Mesenchymal stem cell (in vitro differentiated cells and primary cell): ENCODE measurements at regions not wholly inside any gene's neighbourhood (a gene's known extent, or its start where the extent isn't known, plus 50 kb on each side); places are given as distances from the start of the nearest gene placed in this dataset.
A peak's percentile ranks its signal among the peaks of the same experiment; 100 is the strongest.

Experiments
- DNase-seq: peaks from one replicate; pipeline ENCODE4 v3.0.0-alpha.2; 2013
- H2AFZ ChIP-seq: one replicate; pipeline ENCODE4 v1.6.1; 2013; ENCODE audit warnings: low read depth, mild to moderate bottlenecking, control low read depth, inconsistent platforms, low read length, moderate library complexity
- H2AK5ac ChIP-seq: 2 replicates; pipeline ENCODE4 v1.6.1; 2013; ENCODE audit warnings: low read length, moderate library complexity, mild to moderate bottlenecking, inconsistent platforms; ENCODE audit not compliant: severe bottlenecking
- H2BK120ac ChIP-seq: one replicate; pipeline ENCODE4 v1.6.1; 2013; ENCODE audit warnings: low read depth, mild to moderate bottlenecking, inconsistent platforms, low read length, moderate library complexity
- H2BK12ac ChIP-seq, 2 experiments: one replicate each; pipeline ENCODE4 v1.6.1; 2013; ENCODE audit warnings: inconsistent platforms in 2 of 2, low read length in 2 of 2, mild to moderate bottlenecking in 2 of 2, moderate library complexity in 2 of 2, control low read depth in 1 of 2
- H2BK15ac ChIP-seq: one replicate; pipeline ENCODE4 v1.6.1; 2013; ENCODE audit warnings: mild to moderate bottlenecking, low read depth, inconsistent platforms; ENCODE audit not compliant: poor library complexity, severe bottlenecking
- H2BK5ac ChIP-seq: 2 replicates; pipeline ENCODE4 v1.6.1; 2013; ENCODE audit warnings: low read depth, mild to moderate bottlenecking, low read length, control low read depth, inconsistent platforms; ENCODE audit not compliant: poor library complexity, severe bottlenecking
- H3K14ac ChIP-seq, 2 experiments: one replicate each; pipeline ENCODE4 v1.6.1; 2013; ENCODE audit warnings: inconsistent platforms in 2 of 2, low read length in 2 of 2, control low read depth in 1 of 2, mild to moderate bottlenecking in 1 of 2, moderate library complexity in 1 of 2
- H3K18ac ChIP-seq, 2 experiments: one replicate each; pipeline ENCODE4 v1.6.1; 2013; ENCODE audit warnings: inconsistent platforms in 2 of 2, low read length in 2 of 2, control low read depth in 1 of 2, low read depth in 1 of 2, mild to moderate bottlenecking in 1 of 2
- H3K23ac ChIP-seq, 2 experiments: one replicate each; pipeline ENCODE4 v1.6.1; 2013; ENCODE audit warnings: inconsistent platforms in 2 of 2, low read length in 2 of 2, mild to moderate bottlenecking in 2 of 2, moderate library complexity in 2 of 2, control low read depth in 1 of 2
- H3K27ac ChIP-seq: 2 replicates; pipeline ENCODE4 v1.5.1; 2013; ENCODE audit warnings: mild to moderate bottlenecking, moderate library complexity, low read length, control low read depth, inconsistent platforms; ENCODE audit not compliant: poor library complexity, severe bottlenecking
- H3K27me3 ChIP-seq, 2 experiments: 2 replicates each; pipeline versions ENCODE4 v1.6.1 to v1.7.0; 2013; ENCODE audit warnings: low read length in 2 of 2, mild to moderate bottlenecking in 2 of 2, moderate library complexity in 2 of 2, control low read depth in 1 of 2, inconsistent platforms in 1 of 2; ENCODE audit not compliant: control insufficient read depth in 1 of 2, insufficient read depth in 1 of 2
- H3K36me3 ChIP-seq, 2 experiments: 2 replicates each; pipeline versions ENCODE4 v1.6.1 to v1.7.0; 2013; ENCODE audit warnings: low read length in 2 of 2, control low read depth in 1 of 2, inconsistent platforms in 1 of 2, low read depth in 1 of 2, mild to moderate bottlenecking in 1 of 2; ENCODE audit not compliant: insufficient read depth in 2 of 2, control insufficient read depth in 1 of 2
- H3K4ac ChIP-seq, 2 experiments: one replicate each; pipeline ENCODE4 v1.6.1; 2013; ENCODE audit warnings: inconsistent platforms in 2 of 2, low read length in 2 of 2, mild to moderate bottlenecking in 2 of 2, moderate library complexity in 2 of 2, control low read depth in 1 of 2, low read depth in 1 of 2
- H3K4me1 ChIP-seq: 2 replicates; pipeline ENCODE4 v1.6.1; 2013; ENCODE audit warnings: low read depth, low read length, control low read depth; ENCODE audit not compliant: control insufficient read depth, insufficient read depth
- H3K4me2 ChIP-seq: 2 replicates; pipeline ENCODE4 v1.6.1; 2013; ENCODE audit warnings: low read length, mild to moderate bottlenecking, inconsistent platforms; ENCODE audit not compliant: poor library complexity, severe bottlenecking
- H3K4me3 ChIP-seq, 2 experiments: 2 replicates each; pipeline versions ENCODE4 v1.5.1 to v1.7.0; 2013; ENCODE audit warnings: low read length in 2 of 2, mild to moderate bottlenecking in 2 of 2, control low read depth in 1 of 2, low read depth in 1 of 2; ENCODE audit not compliant: insufficient read depth in 1 of 2
- H3K79me1 ChIP-seq: replicated peaks from 2 replicates; pipeline ENCODE4 v1.6.1; 2013; ENCODE audit warnings: mild to moderate bottlenecking, control low read depth, low read length, inconsistent platforms; ENCODE audit not compliant: poor library complexity, severe bottlenecking
- H3K9ac ChIP-seq: 2 replicates; pipeline ENCODE4 v1.7.0; 2013; ENCODE audit warnings: mild to moderate bottlenecking, low read length, moderate library complexity
- H3K9me3 ChIP-seq: 2 replicates; pipeline ENCODE4 v1.7.0; 2013; ENCODE audit warnings: mild to moderate bottlenecking, low read length; ENCODE audit not compliant: control insufficient read depth
- H4K8ac ChIP-seq: one replicate; pipeline ENCODE4 v1.6.1; 2013; ENCODE audit warnings: inconsistent platforms, mild to moderate bottlenecking, low read length, moderate library complexity
- H4K91ac ChIP-seq: one replicate; pipeline ENCODE4 v1.6.1; 2013; ENCODE audit warnings: mild to moderate bottlenecking, low read length, inconsistent platforms
- WGBS: methylation state at CpG from one replicate; pipeline ENCODE4 v1.1.7; 2013; ENCODE audit warnings: mixed read lengths; 5-methylcytosine and 5-hydroxymethylcytosine counted together

DNA sequence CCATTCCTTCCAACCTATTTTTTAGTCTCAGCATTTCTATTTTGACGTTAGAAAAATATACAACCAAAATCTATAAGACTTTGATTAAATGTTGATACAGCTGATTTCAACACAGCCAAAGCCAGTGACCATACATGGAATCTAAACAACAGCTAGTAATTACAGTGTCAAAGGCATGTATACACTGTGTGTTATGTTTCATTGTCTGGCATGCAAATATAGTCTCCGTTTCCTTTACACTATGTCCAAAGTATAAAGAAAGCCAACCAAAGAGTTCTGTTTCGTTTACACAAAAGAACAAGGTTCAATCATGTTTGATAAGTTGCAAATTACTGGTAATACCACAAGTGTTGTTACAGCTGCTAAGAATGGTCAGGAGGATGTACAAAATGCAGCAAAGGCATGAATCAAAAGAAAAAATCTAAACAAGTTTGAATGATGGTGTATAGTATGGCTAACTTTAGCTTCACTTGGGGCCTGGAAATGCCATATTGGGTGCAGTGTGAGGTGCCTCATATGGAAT, 268.3 kb upstream of the FERD3L start:
- Histone ChIP-seq H3K4ac (no peak overlapping the region), H3K4me1 (no peaks in the 10 kb centered on the region), H3K36me3 (no peaks in the 10 kb centered on the region), H3K27ac (no peak overlapping the region), H4K91ac (no peak overlapping the region), H3K4me2 (no peak overlapping the region), H2BK12ac (no peak overlapping the region), H3K4me3 (no peak overlapping the region), H2BK120ac (no peak overlapping the region), H2BK15ac (no peak overlapping the region), H3K14ac (no peak overlapping the region), H2AFZ (no peak overlapping the region), H3K9me3 (no peaks in the 10 kb centered on the region), H4K8ac (no peak overlapping the region), H3K27me3 (no peaks in the 10 kb centered on the region), H3K9ac (no peak overlapping the region), H3K18ac (no peak overlapping the region), H2BK5ac (no peak overlapping the region), H3K23ac (no peak overlapping the region), H3K79me1 (no peaks in the 10 kb centered on the region), H2AK5ac (no peak overlapping the region)
- peak; percentile 37 for DNase-seq
- 80% methylated on average over 1 of the region's 3 CpGs for WGBS

DNA sequence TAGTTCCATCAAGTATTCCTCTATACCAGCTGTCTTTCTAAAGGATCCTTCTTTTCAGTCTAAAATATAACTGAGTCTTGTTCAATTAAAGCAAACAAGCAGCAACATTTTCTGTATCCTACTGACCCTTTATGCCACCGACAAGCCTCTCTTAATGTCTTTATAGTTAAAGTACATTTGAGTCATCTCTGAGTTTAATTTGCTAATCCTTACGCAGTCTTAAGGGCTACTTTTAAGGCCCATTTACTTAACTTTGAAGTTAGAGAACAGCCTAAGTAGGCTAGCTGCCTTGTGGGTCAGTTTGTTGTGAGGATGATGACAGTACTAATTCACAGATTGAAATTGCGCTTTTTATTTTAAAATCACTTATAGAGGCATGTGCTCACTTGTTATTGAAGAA, 265.5 kb upstream of the FERD3L start:
- H3K9me3 ChIP-seq = no peaks in the 10 kb centered on the region
- H3K23ac ChIP-seq = no peak overlapping the region
- H3K36me3 ChIP-seq = no peaks in the 10 kb centered on the region
- no peak overlapping the region for H3K14ac ChIP-seq
- no peak overlapping the region for H4K91ac ChIP-seq
- H3K4me3 ChIP-seq = no peak overlapping the region
- H4K8ac ChIP-seq = no peak overlapping the region
- H3K27ac ChIP-seq = no peak overlapping the region
- no peak overlapping the region for H2AK5ac ChIP-seq
- 78% methylated on average over 2 of the region's 3 CpGs for WGBS
- no peak overlapping the region for H3K18ac ChIP-seq
- H3K79me1 ChIP-seq = no peaks in the 10 kb centered on the region
- H2BK15ac ChIP-seq = no peak overlapping the region
- no peak overlapping the region for H2BK5ac ChIP-seq
- no peak overlapping the region for H2BK12ac ChIP-seq
- H3K4ac ChIP-seq = no peak overlapping the region
- H2AFZ ChIP-seq = no peak overlapping the region
- no peaks in the 10 kb centered on the region for H3K4me1 ChIP-seq
- H2BK120ac ChIP-seq = no peak overlapping the region
- no peak overlapping the region for H3K9ac ChIP-seq
- no peak overlapping the region for H3K4me2 ChIP-seq
- peak; percentile 15 for DNase-seq
- H3K27me3 ChIP-seq = no peaks in the 10 kb centered on the region

DNA sequence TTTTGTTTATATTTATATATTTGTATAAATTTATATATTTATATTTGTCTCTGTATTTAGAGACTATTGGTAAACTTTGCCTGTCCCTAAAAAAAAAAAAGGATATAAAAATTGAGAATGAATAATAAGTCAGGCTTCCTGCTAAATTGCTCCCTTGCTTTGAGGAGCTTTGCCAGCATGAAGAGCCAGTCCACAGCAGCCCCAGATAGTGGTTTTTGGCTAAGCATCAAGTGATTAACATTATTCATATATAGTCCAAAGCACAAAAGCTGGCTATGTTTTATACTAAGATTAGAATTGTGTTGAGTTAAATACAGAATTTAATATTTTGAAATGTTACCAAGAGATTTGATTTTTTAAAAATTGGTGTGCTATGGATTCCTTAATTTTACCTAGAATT, 264.9 kb upstream of the FERD3L start:
- H3K14ac ChIP-seq = no peak overlapping the region
- no peak overlapping the region for H2BK120ac ChIP-seq
- H3K27me3 ChIP-seq = no peaks in the 10 kb centered on the region
- no peak for DNase-seq
- no peak overlapping the region for H4K8ac ChIP-seq
- H2BK15ac ChIP-seq = no peak overlapping the region
- no peak overlapping the region for H2BK12ac ChIP-seq
- no peak overlapping the region for H3K18ac ChIP-seq
- no peaks in the 10 kb centered on the region for H3K79me1 ChIP-seq
- H2AFZ ChIP-seq = no peak overlapping the region
- no peak overlapping the region for H4K91ac ChIP-seq
- H3K36me3 ChIP-seq = no peaks in the 10 kb centered on the region
- H3K9me3 ChIP-seq = no peaks in the 10 kb centered on the region
- H3K27ac ChIP-seq = no peak overlapping the region
- no peak overlapping the region for H3K4me3 ChIP-seq
- no peak overlapping the region for H3K23ac ChIP-seq
- no peak overlapping the region for H2AK5ac ChIP-seq
- no peak overlapping the region for H3K9ac ChIP-seq
- no peak overlapping the region for H2BK5ac ChIP-seq
- H3K4me1 ChIP-seq = no peaks in the 10 kb centered on the region
- no peak overlapping the region for H3K4ac ChIP-seq
- no peak overlapping the region for H3K4me2 ChIP-seq

DNA sequence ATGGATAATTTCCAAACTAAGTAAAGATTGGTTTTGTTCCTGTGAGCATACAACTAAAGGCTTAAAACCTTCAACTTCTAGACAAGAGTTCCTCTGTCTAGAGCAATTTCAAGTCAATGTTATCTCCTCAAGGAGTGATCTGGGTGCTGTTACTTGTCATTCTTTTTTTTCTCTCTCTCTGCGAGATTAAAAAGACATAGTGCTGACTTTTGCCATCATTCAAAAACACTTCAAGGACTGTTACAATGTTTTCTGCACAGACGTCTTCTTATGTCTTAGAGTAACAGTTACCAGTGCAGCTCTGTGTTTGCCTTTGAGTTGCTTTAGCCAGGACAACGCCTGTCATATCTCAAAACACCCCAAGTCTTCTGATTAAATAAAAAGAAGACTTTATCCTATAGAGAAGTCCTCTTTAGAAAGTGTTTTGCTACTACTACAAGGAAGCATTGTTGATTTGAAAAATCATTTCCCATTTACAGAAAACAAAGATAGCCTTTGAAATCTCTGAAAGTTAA, 263.5 kb upstream of the FERD3L start:
- peak; percentile 15 for DNase-seq
- H3K36me3 ChIP-seq = no peaks in the 10 kb centered on the region

More for the DNA sequence above, 263.5 kb upstream of the FERD3L start:
- Histone ChIP-seq H2BK5ac (no peak overlapping the region), H2BK120ac (no peak overlapping the region), H3K9me3 (no peaks in the 10 kb centered on the region), H4K91ac (no peak overlapping the region), H3K27me3 (no peaks in the 10 kb centered on the region), H3K18ac (no peak overlapping the region), H3K27ac (no peak overlapping the region), H3K4me3 (no peak overlapping the region), H3K79me1 (no peaks in the 10 kb centered on the region), H3K4me1 (peaks cover 1% of the 10 kb centered on the region), H2BK12ac (no peak overlapping the region), H2AK5ac (no peak overlapping the region), H2BK15ac (no peak overlapping the region), H4K8ac (no peak overlapping the region), H3K23ac (no peak overlapping the region), H3K4ac (no peak overlapping the region), H3K14ac (no peak overlapping the region), H3K4me2 (no peak overlapping the region), H3K9ac (no peak overlapping the region), H2AFZ (no peak overlapping the region)
- WGBS = 44% methylated on average over 2 of the region's 3 CpGs
